Fibroblast of lung (primary cell): ENCODE measurements at regions not wholly inside any gene's neighbourhood (a gene's known extent, or its start where the extent isn't known, plus 50 kb on each side); places are given as distances from the start of the nearest gene placed in this dataset.

ENCODE experiments used
- CTCF ChIP-seq, 2 donors: IDR thresholded peaks in 1 of 2; conservative IDR thresholded peaks in 1 of 2; 1 replicate in 1 of 2; 2 replicates in 1 of 2; pipeline ENCODE4 v1.5.1; 2011 to 2012; ENCODE audit warnings: low read length in 2 of 2, control low read depth in 1 of 2, inconsistent platforms in 1 of 2, low read depth in 1 of 2, mild to moderate bottlenecking in 1 of 2
- EZH2 ChIP-seq: IDR thresholded peaks from 2 replicates; pipeline ENCODE4 v1.5.1; 2012; ENCODE audit warnings: low read length, control low read depth, mild to moderate bottlenecking; ENCODE audit errors: missing control alignments

GRCh38 chr13:34578471-34578870 lies 363.6 kb upstream of the NBEA start:
- TF ChIP-seq CTCF (conservative IDR thresholded peaks at IDR 0.05 in 1 of 2, IDR thresholded peaks at IDR 0.05 in 1 of 2; ENCODE audit: low read depth in 1 of 2, low read length in 2 of 2): no peak
- no peak for TF ChIP-seq EZH2
